NCI-H446 treated with DMSO at 0.1 percent for 48 hours (cell line): ENCODE measurements at regions not wholly inside any gene's neighbourhood (a gene's known extent, or its start where the extent isn't known, plus 50 kb on each side); places are given as distances from the start of the nearest gene placed in this dataset.
"Not testable (repeated sequence)": the region's sequence is repeated elsewhere in the genome, so short reads cannot be mapped to it uniquely, and the experiment has no call there.

Experiments
- DNase-seq: peaks from one replicate; lab custom pipeline; 2025; lab: John Stamatoyannopoulos, UW

DNA sequence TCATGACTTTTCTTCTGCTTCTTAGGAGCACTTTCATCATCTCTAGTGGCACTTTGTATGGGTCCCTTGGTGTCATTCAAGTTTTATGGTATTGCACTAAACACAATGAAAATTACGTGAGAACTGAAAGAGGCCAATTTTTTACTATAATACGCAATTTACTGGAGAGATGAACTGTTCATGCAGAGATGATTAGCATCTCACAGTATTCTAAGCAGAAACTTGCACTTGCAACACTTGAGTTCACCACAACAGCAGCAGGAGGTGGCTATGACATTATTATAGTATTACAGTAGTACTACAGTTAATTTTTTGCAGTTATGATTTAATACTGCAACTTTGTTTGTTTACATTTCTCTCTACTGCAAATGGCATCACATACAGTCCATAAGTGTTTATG lies 793.1 kb upstream of the CRIM1 start:
- DNase-seq: no peak

DNA sequence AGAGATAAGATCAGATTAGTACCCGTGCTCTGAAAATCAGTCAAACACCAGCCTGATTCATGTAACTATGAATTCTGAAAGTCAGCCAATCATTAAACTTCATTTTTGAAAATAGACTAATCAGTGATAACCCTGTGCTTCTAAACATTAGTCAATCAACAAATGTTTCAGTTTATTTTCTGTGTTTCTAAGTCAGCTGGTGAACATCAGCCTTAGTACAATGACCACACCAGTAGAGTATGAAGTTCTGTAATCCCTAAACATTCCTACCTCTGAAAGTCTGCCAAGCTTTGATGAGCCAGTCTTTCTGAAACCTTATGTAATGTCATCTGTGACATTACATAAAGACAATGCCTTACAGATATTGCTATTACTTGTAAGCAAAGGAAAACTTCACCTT lies 807.4 kb upstream of the CRIM1 start:
- no peak for DNase-seq

DNA sequence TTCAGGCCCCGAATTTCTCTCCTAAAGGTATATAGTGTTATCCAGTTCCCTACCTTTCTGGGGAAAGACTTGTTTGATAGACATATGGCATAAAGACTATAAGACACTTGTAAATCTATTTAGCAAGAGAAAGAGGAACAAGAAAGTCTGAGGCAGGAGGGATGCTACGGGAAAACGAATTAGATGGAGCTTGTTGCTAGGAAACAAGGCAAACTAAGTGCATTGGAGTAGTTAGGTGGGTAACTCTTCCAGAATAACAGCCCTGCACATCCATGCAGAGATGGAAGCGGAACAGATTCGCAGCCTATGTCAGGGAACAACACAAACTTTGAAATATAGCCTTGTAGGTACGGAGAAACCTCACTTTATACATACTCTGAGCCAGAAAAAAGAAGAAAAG lies 810.3 kb upstream of the CRIM1 start:
- no peak for DNase-seq

- no peak for DNase-seq
Observed at GRCh38 chr2:35538796-35539195, 816.8 kb upstream of the CRIM1 start.

DNA sequence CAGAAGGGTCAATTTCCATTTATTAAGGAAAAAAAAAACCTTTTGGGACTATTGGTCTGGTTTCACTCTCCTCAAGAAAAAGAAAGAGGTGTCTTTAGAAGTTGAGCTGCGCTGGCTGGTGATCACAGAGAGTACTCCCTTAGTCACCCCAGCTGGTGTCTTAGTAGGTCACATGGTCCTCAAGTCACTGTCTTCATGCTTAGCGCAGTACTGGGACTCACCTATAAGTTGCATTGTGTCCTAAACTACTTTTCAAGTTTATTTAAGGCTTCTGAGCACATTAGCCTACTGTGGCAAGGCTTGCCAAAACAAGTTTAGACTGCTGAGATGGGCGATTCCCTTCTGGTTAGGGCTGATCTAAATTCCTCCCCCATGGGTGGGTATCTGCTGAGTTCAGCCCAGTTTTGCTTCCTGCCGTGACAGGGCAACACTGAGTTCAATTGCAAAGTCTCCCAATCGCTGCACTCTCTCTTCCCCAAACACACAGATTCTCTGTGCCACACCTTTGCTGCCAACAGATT lies 824.9 kb upstream of the CRIM1 start:
- DNase-seq: no peak

DNA sequence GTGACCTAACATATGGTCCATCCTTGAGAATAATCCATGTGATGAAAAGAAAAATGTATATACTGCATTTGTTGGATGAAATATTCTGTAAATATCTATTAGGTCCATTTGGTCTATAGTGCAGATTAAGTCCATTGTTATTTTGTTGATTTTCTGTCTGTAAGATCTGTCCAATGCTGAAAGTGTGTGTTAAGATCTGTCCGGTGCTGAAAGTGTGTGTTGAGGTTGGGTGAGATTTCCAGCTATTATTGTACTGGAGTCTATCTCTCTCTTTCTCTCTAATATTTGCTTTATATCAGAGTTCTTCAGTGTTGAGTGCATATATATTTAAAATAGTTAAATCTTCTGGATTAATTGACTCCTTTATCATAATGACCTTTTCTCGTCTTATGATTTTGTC lies 828.8 kb upstream of the CRIM1 start:
- no peak for DNase-seq

GRCh38 chr2:35522450-35522849 lies 833.1 kb upstream of the CRIM1 start:
- DNase-seq: no peak

DNA sequence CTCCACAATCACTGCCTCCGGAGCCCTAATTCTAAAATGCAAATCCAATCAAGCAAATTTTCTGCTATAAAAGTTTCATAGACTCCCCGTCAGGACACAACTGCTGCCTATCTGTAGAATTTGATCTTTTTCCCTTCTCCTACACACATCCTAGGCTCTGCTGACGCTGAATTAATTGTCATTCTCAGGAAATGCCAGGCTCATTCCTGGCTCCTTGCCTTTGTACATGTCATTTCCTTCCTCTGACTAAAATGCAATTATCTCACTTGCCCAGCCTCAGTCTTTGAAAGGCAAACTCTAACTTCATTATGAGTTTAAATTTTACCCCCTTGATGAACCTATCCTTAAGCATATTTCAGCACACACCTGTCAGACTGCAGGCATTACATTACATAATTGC lies 844.9 kb upstream of the CRIM1 start:
- no peak for DNase-seq

GRCh38 chr2:35508601-35509000 lies 847.0 kb upstream of the CRIM1 start:
- DNase-seq: no peak

DNA sequence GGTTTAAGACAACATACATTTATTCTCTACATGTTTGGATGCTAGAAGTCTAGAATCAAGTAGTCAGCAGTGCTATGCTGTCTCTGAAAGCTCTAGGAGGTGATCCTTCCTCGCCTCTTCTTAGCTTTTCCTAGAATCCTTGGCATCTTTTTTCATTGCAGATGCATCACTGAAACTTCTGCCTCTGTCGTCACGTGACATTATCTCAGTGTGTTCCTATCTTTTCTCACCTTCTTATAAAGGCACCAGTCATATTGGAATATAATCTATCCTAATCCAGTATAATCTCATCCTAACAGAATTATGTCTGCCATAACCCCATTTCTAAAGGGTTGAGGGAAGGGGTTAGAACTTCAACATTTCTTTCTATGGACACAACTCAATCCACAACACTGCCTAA lies 851.2 kb upstream of the CRIM1 start:
- DNase-seq: no peak

DNA sequence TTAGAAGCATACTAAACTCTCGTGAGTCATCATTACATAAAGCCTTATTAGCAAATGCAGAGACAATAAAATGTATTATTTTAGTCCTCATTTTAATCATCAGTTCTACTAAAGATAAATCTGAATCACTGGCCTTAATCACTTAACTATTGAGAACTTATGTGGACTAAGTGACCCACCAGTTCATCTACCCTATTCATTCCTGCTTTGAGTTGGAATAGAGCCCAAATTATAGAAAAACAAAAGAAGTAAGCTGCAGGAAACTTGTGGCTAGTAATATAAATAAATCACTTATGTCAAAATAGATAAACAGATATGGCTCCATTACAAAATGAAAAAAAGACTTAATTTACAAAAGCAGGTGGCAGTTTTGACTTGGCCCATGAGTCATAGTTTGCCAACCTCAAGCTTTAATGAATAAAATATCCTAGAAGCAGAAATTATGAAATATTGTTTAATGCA lies 851.8 kb upstream of the CRIM1 start:
- DNase-seq: no peak

DNA sequence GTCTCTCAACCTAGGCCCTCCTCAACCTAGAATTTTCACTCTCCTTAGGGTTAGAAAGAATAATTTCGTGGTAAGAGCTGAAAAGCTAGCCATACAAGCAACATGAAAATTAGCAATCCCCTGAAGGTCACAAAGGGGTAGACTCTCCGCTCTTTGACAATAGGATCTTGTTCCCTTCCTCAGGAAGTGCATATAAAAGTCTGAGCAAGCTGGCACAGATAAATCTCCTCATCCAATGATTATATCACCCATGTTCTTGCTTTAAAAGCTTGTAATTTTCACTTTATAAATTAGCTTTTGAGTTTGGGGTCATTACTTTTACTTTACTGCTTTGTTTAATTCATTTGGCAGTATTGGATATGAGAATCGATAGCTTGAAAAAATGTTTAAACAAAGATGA lies 852.3 kb upstream of the CRIM1 start:
- DNase-seq: no peak

DNA sequence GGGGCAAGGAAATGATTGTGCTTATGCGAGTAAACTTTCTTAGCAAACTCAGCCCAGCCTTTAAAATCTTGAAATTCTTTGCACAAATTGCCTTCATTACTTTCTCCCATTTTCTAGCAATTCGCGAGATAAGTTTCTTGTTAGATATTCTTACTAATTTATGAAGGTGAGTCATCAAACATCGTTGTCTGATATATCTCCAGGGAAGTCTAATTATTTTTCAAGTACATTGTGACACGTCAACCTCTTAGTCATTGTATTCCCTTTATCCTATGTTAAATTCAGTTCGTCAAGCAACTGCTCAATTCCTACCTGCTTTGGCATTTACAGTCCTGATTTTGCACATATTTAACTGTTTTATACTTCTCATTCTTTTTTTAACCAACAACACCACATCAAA lies 854.5 kb upstream of the CRIM1 start:
- DNase-seq: no peak

DNA sequence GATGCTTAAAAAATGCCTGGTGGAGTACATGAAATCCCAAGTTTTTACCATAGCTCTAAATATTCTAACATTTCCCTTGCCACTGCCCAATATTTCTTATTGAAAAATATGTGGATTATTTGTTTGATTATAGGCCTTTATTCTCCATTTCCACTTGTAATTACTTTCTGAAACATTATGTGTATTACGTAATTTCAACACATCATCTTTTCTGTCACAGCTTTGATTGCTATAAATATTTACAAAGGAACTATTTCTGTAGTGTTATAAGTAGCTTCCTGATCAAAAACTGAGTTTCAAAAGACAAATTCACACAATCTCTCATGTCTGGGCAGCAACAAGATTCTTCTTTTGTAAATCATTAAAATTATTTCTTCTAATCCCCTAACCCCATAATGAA lies 859.6 kb upstream of the CRIM1 start:
- DNase-seq: no peak

GRCh38 chr2:35495182-35495581 lies 860.4 kb upstream of the CRIM1 start:
- DNase-seq: no peak

DNA sequence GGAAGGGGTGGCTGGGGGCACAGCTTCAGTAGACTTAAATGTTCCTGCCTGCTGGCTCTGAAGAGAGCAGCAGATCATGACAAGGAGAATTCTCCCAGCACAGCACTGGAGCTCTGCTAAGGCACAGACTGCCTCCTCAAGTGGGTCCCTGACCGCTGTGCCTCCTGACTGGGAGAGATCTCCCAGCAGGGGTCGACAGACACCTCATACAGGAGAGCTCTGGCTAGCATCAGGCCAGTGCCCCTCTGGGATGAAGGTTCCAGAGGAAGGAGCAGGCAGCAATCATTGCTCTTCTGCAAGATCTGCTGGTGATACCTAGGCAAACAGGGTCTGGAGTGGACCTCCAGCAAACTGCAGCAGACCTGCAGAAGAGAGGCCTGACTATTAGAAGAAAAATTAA lies 877.5 kb upstream of the CRIM1 start:
- DNase-seq: not testable (repeated sequence)

- DNase-seq: no peak
Observed at GRCh38 chr2:35468245-35468644, 887.3 kb upstream of the CRIM1 start.

- no peak for DNase-seq
Observed at GRCh38 chr2:35463805-35464596, 891.6 kb upstream of the CRIM1 start.

DNA sequence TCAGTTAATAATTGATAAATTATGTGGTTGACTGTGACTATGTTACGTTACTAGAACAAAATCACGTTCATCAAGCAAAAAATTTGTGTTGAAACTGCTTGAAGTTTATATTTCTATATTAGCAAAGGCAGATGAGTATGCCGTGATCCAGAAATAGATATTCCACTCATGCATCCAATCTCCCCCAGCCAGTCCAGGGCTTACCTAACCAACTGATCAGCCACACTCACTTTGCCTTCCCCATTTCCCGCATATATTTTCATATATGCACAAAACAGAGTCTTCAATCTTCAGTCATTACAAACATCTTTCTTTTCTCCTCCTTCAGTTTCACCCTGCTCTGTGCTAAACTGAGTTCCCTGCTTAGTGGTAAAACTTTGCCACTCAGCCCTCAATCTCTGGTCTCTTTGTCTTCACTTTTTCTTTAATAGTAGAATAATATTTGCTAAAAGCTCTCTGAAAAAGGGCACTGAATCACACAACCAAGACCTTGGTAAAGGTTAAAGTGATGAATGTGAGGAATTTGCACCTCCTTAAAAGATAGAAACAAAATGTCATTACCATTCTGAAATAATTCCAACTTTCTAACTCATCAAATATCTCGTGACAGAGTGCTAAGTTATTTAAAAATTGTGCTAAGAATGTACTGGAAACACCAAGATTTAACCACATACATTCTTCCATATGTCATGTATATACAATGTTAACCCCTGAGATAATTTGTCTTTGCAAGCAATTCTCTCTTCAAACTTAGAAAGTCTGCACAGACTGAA lies 893.2 kb upstream of the CRIM1 start:
- no peak for DNase-seq

DNA sequence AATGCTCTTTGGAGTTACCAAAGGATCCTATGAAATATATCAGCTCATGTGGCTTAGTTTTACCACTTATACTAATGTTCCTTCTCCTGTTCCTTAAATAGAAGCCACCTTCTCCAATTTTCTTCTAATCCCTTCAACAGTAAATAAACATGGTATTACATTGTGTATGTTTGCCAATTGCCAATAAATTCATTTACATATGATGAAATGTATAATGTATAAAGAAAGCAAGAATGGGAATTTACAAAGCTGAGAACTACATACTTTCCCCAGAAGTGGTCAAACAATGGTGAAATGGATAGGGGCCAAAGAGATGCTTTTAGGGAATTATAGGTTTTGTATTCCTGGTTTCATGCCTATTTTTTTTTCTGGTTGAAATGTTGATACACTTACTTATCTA lies 894.2 kb upstream of the CRIM1 start:
- no peak for DNase-seq

GRCh38 chr2:35454966-35455638 lies 900.5 kb upstream of the CRIM1 start:
- DNase-seq: no peak

- no peak for DNase-seq
Observed at GRCh38 chr2:35447821-35448220, 907.8 kb upstream of the CRIM1 start.

- no peak for DNase-seq
Observed at GRCh38 chr2:35447215-35447614, 908.4 kb upstream of the CRIM1 start.
